ENCODE measurements at regions not wholly inside any gene's neighbourhood (a gene's known extent, or its start where the extent isn't known, plus 50 kb on each side); places are given as distances from the start of the nearest gene placed in this dataset.
"Not testable (repeated sequence)": the region's sequence is repeated elsewhere in the genome, so short reads cannot be mapped to it uniquely, and the experiment has no call there.

- no peak overlapping the region for H3K27ac ChIP-seq
- no peaks in the 10 kb centered on the region for H3K36me3 ChIP-seq
- H3K9me3 ChIP-seq, result no peaks in the 10 kb centered on the region
- WGBS, 5 donors, result 75 to 86% (median 83%) methylated on average over 4 to 6 of the region's 6 CpGs
- TF ChIP-seq EP300 (IDR thresholded peaks at IDR 0.05), result no peak
- no peak for TF ChIP-seq POLR2AphosphoS5 (IDR thresholded peaks at IDR 0.05)
- TF ChIP-seq CTCF (IDR thresholded peaks at IDR 0.05), result no peak
- no peak for TF ChIP-seq POLR2A (IDR thresholded peaks at IDR 0.05)
- no peaks in the 10 kb centered on the region for H3K27me3 ChIP-seq
- intact Hi-C loops (cut with DNase I; ENCODE audit: low total_unique reads), result no loop called here
- no peak for DNase-seq
- H3K4me3 ChIP-seq, result no peak overlapping the region
- no peaks in the 10 kb centered on the region for H3K4me1 ChIP-seq
Measured at GRCh38 chr14:105710119-105711043, 184.0 kb downstream of the TMEM121 start.

GRCh38 chr14:105711044-105711620, 184.7 kb downstream of the TMEM121 start:
- Histone ChIP-seq H3K9me3 (no peaks in the 10 kb centered on the region), H3K27ac (no peak overlapping the region), H3K36me3 (no peaks in the 10 kb centered on the region), H3K4me3 (no peak overlapping the region), H3K4me1 (no peaks in the 10 kb centered on the region), H3K27me3 (no peaks in the 10 kb centered on the region)
- intact Hi-C loops (cut with DNase I; ENCODE audit: low total_unique reads), result no loop called here
- DNase-seq, result no peak
- TF ChIP-seq EP300 (IDR thresholded peaks at IDR 0.05) (no peak), POLR2AphosphoS5 (IDR thresholded peaks at IDR 0.05) (no peak)
- WGBS, 5 donors, result 40 to 89% (median 68%) methylated on average over 1 to 18 of the region's 18 CpGs

GRCh38 chr14:105711841-105712460, 185.6 kb downstream of the TMEM121 start:
- no peaks in the 10 kb centered on the region for H3K4me1 ChIP-seq
- TF ChIP-seq POLR2A (IDR thresholded peaks at IDR 0.05) (no peak), POLR2AphosphoS5 (IDR thresholded peaks at IDR 0.05) (no peak), CTCF (IDR thresholded peaks at IDR 0.05) (no peak), EP300 (IDR thresholded peaks at IDR 0.05) (no peak)
- intact Hi-C loops (cut with DNase I; ENCODE audit: low total_unique reads), result no loop called here
- H3K27me3 ChIP-seq, result no peaks in the 10 kb centered on the region
- H3K36me3 ChIP-seq, result no peaks in the 10 kb centered on the region
- H3K27ac ChIP-seq, result no peak overlapping the region
- DNase-seq, result no peak
- no peak overlapping the region for H3K4me3 ChIP-seq
- H3K9me3 ChIP-seq, result no peaks in the 10 kb centered on the region
- WGBS, 5 donors, result 62 to 92% (median 82%) methylated on average over 5 of the region's 5 CpGs

GRCh38 chr14:105712670-105713069, 186.3 kb downstream of the TMEM121 start:
- DNase-seq; H3K4me1 ChIP-seq; H3K9me3 ChIP-seq; H3K27me3 ChIP-seq; H3K36me3 ChIP-seq; intact Hi-C loops (cut with DNase I; ENCODE audit: low total_unique reads); H3K27ac ChIP-seq; H3K4me3 ChIP-seq: not testable (repeated sequence)
- 86 to 90% (median 89%) methylated on average over 10 to 16 of the region's 18 CpGs; no CpG with 5 or more reads in 1 of the 5 donors for WGBS, 5 donors

- DNase-seq; intact Hi-C loops (cut with DNase I; ENCODE audit: low total_unique reads); H3K9me3 ChIP-seq; H3K27ac ChIP-seq; H3K27me3 ChIP-seq; H3K4me3 ChIP-seq; H3K4me1 ChIP-seq; H3K36me3 ChIP-seq: not testable (repeated sequence)
- WGBS, 5 donors, result 88 to 97% (median 94%) methylated on average over 7 to 17 of the region's 17 CpGs
Measured at GRCh38 chr14:105713160-105713559, 186.8 kb downstream of the TMEM121 start.

GRCh38 chr14:105713836-105714235, 187.5 kb downstream of the TMEM121 start:
- WGBS, 5 donors, result 71 to 87% (median 85%) methylated on average over 5 to 8 of the region's 10 CpGs
- H3K36me3 ChIP-seq; DNase-seq; H3K4me1 ChIP-seq; H3K4me3 ChIP-seq; H3K9me3 ChIP-seq; H3K27me3 ChIP-seq; intact Hi-C loops (cut with DNase I; ENCODE audit: low total_unique reads); H3K27ac ChIP-seq: not testable (repeated sequence)

- H3K4me1 ChIP-seq; intact Hi-C loops (cut with DNase I; ENCODE audit: low total_unique reads); H3K27ac ChIP-seq; H3K27me3 ChIP-seq; H3K4me3 ChIP-seq; DNase-seq; H3K36me3 ChIP-seq; H3K9me3 ChIP-seq: not testable (repeated sequence)
- WGBS, 5 donors, result 73 to 87% (median 81%) methylated on average over 4 to 6 of the region's 7 CpGs
Measured at GRCh38 chr14:105718787-105719186, 192.4 kb downstream of the TMEM121 start.

GRCh38 chr14:105720106-105720505, 193.7 kb downstream of the TMEM121 start:
- H3K4me1 ChIP-seq; intact Hi-C loops (cut with DNase I; ENCODE audit: low total_unique reads): not testable (repeated sequence)
- WGBS, 5 donors, result 80 to 88% (median 87%) methylated on average over 6 to 9 of the region's 12 CpGs; no CpG with 5 or more reads in 2 of the 5 donors

More at GRCh38 chr14:105720106-105720505, 193.7 kb downstream of the TMEM121 start:
- H3K9me3 ChIP-seq, H3K36me3 ChIP-seq, H3K27me3 ChIP-seq, H3K4me3 ChIP-seq, DNase-seq, H3K27ac ChIP-seq: not testable (repeated sequence)

Data from stomach (tissue), 8 donors.